DMS53 treated with DMSO at 0.1 percent for 48 hours (cell line): ENCODE measurements at regions not wholly inside any gene's neighbourhood (a gene's known extent, or its start where the extent isn't known, plus 50 kb on each side); places are given as distances from the start of the nearest gene placed in this dataset.

Experiments used
- DNase-seq: peaks from one replicate; lab custom pipeline; 2025; ENCODE audit not compliant: unreplicated experiment; lab: John Stamatoyannopoulos, UW

DNA sequence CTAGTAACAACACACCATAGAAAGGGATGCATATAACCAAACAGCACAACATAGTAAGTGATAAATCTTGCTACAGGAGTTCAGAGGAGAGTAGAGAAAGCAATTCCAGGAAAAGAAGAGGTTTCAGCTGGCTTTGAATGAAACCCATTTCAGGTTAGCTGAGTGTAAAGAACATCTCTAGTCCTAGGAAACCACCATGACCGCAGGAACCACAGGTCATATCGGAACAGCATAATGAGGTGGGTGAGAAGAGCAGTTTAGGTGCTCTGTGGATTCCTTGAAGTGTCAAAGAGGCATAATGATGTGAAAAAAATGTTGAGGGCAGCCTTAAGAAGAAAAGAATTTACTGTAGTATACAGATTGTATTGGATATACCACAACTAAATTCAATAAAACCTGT, 507.5 kb downstream of the MTRR start:
- DNase-seq: no peak

DNA sequence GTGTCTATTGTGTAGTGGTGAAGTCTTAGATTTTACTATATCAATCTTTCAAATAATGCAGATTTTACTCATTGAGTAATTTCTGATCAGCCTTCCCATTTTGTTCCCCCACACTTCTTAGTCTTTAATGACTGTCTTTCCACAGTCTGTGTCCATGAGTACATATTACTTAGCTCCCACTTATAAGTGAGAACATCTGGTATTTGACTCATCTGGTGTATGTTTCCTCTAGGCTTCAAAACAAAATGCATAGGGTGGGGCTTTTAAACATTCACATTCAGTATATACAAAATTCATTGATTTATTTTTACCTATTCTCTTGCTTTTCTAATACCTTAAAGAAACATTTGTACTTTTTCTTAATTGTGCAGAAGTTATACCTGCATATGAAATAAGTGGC, 513.0 kb downstream of the MTRR start:
- DNase-seq: no peak

DNA sequence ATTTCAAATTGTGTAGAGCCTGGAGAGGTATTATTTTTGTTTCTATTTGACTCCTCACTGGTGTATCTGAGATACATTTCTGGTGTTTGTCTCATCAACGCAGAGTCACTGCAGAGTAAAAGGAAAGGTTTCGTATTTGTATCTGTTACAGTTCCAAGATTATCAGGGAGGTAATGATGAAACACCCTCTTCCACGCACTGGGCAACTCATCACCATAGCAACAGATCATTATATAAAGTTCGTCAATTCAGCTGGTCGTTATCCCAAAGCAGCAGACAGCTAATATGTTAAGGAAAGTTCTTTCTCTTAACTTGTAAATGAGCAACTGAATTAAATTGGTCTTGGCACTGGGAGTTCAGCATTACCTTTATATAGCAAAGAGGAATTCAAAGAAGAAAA, 513.5 kb downstream of the MTRR start:
- no peak for DNase-seq

DNA sequence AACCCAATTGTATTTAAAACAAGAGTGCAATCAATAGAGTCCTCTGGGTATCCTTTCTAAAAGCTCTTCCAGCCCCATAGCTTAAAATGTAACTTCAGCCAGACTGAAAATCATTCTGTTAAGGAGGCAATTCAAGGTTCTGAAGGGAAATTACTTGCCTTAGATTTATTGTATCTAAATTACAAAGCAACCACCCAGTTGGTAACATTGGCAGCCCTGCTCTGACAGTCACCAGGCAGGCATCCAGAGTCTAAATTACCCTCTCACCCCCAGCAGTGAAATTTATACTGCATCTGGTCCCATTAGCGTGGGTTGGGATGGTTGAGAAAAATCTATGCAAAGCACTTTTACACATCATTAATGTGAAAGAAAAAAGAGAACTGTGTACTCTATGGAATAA, 514.7 kb downstream of the MTRR start:
- no peak for DNase-seq

DNA sequence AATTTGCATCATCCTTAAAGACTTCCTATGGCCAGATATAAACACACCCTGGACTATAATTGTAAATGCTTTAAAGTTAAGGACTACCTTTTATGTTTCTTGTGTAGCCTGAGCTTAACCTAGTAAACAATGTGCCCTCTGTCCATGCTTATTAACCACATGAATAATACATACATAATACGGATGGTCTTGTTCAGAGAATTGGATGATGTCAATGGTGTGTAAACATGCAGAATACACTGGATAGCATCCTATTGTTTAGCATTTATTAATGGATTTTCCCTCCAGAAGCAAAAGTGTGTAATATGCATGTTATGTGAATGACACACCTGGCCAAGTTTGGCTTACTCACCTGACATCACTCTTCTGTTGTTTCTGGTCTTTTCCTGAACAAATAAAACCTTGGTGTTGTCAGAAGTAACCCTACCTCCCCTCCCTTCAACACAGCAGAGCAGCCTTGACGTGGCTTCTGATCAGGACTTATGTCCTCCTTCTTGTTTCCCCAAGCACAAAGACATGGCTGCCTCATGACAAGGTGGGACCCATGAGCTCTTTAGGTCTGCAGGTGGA, 517.9 kb downstream of the MTRR start:
- DNase-seq: no peak

DNA sequence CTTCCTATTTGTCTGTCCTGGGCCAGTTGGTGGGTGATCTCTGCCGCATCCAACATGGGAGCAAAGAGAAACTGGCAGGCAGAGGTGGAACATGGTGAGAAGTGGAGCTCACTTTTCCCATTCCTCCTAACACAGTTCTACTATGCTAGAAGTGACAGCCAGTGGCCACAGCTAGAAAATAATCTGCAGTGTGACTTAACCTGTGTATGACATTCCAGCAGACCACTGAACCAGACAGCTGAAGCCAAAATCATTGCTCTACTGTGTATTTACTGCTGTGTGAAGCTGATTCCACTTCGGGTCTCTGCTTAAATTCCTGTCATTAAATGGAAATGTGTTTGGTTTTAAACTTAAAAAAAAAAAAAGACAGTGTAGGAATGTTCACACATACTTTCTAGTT, 523.0 kb downstream of the MTRR start:
- DNase-seq: no peak

DNA sequence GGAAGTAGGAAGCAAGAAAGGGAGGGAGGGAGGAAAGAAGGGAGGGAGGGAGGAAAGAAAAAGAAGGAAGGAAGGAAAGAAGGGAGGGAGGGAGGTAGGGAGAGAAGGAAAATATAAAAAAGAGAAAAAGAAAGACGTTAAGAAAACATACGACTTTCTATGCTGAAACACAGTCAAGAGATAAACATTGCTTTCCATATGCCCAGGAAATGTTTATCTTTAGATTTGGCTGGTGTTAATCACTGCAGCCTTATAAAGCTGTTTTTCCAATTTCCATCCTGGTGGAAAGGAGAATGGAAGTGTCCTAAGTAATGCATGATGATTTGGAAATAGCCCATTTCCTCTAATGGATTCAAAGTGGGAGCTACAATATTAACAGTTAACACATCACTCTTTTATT, 524.3 kb downstream of the MTRR start:
- no peak for DNase-seq

DNA sequence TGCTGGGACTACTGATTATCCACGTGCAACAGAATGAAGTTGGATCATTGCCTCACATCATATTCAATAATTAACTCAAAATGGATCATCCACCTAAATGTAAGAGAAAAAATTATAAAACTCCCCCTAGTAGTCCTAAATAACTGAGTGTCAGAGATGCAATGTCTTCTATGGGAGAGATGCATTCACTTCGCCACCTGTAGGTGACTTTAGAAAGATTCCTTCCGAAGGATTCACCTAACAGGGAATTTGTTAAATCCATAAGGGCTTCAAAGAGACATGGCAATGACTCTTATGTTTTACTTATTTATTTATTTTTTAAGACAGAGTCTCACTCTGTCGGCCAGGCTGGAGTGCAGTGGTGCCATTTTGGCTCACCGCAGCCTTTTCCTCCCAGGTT, 526.0 kb downstream of the MTRR start:
- DNase-seq: no peak

DNA sequence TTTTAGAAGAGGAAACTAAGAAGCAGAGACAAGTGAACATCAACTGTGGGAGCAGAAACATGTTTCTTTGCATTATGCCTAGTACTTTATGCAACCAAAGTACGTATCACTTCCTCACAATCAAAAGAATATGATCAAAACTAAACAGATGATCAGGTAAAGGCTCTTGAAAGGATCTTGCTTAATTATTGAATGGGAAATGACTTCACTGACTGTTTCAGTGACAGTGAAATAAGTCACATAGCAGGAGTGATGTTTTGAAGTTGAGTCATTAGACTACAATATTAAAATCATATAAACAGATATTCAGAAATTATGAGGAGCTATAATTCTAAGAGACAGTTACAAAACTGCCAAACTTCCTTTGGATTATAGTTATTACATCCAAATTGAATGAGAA, 527.3 kb downstream of the MTRR start:
- DNase-seq: no peak

DNA sequence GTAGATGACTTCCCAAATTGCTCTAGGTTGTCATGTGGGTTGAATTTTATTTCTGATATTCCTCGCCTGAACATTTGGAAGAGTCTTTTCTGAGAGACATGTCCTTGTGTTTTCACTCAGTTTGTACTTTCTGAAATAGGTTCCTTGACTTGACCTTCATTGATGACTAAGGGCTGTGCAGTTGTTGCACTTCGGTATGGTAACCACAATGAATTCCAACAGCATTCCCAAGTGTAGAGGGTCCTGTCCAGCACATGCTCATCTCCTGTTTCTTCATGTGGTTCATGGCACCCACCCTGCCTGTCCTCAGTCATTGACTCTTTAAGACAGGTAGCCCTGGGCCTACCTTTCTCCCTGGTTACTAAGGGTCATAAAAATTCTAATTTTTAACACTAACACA, 527.8 kb downstream of the MTRR start:
- DNase-seq: no peak

DNA sequence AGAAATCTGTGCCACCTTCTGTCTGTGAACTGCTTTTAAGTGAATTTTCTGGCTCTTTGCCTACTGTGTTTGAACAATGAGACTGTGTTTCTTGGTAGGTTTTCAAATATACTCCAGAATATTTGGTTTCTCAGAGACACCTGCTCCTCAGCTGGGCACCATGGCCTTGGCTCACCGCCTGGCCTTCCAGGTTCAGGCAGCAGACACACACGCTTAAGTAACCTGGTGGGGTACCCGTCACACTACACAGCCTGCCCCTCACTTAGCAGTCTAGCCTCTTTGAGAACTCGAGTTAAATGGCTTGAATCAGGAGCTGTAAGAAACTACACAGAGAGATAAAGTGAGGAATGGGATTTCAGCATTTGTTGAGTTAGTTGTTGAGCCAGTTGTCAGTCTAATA, 530.5 kb downstream of the MTRR start:
- no peak for DNase-seq

DNA sequence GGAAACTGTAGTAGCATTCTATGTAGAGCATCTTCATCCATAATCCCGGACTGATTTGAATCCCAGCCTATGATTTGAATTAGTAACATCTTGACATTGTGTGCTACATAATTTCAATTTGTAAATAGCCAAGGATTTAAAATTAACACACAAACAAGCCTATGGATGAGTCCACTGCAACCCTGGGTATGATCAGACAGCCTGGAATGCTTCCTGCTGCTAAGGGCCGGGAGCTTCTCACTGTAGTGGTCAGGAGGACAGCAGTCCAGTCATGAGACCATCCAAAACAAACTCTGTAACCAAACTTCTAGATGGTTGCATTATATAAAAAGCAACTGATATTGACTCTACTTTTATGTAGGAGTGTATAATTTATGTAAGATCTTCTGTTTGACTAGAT, 539.3 kb downstream of the MTRR start:
- DNase-seq: no peak

DNA sequence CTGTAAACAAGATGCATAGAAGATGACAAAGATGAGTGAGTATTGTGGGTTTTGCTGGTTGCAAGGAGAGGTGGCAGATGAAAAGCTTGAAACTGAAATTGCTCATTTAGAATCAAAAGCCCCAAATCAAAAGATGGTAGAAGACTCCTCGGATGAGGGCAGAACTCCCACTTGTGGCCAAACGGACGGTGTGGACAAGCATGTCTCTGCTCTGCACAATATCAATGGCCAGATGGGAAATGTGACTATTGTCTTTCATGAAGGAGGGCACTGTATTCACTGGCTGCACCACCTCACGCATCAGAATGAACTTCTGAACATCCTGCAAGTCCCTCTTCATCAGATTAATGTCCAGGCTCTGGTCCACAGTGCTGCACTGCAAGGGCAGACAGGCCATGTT, 541.7 kb downstream of the MTRR start:
- DNase-seq: no peak

DNA sequence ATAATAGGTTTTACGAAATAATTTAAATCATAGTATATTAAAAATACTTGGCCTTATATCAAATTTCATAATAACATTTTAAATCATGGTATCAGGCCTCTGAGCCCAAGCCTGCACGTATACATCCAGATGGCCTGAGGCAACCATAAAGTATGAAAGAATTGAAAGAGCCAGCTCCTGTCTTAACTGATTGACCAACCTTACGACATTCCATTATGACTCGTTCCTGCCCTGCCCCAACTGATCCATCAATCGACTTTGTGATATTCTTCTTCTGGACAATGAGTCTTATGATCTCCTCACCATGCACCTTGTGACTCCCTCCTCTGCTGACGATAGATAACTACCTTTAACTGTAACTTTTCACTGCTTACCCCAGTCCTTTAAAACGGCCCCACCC, 545.0 kb downstream of the MTRR start:
- no peak for DNase-seq

DNA sequence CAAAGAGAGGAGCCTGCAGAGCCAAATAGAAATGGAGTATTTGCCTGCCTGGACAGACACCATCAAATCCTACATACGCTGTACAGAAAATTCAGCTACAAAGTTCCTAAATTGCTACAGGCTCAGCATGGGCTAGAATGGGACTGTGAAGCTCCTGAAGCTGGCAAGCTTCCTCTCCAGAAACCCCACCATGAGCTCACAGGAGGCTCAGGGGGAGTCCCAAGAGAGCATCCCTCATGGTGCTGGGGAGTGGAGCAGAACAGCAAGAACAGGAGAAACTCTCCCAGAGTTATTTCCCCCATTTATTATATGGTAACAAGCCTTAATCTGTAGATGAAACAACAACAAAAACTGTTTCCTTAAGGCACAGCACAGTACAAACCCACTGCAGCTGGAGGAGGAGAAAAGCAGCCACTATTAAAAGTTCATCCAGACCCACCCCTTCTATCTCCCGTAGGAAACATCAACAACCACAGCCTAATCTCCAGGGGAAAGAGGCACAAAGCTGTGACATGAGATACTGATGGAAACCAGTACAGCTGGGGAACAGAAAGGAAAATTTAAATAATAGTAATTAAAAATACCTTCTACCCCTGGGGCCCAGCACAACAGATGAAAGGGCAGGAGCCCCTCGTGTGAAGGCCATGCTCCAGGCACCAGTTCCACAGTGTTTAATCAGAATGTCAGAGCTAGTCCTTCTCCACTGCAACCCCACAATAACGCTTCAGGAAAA, 548.5 kb downstream of the MTRR start:
- no peak for DNase-seq

DNA sequence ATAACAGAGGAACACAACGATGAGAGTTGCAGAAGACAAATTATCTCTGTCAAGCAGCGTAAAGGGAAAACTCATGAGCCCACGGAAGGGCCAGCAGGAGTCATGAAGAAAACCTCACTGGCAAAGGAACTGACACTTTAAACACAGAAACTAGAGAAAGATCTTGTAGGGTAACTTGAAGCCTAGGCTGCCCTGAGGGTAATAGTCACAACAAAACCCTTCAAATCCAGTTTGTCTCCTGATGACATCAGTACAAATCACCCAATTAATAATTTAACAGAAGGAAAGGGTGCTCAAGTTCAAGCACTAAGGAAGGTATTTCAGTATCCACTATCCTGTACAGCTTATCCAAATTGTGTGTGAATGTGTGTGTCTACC, 549.1 kb downstream of the MTRR start:
- DNase-seq: no peak

DNA sequence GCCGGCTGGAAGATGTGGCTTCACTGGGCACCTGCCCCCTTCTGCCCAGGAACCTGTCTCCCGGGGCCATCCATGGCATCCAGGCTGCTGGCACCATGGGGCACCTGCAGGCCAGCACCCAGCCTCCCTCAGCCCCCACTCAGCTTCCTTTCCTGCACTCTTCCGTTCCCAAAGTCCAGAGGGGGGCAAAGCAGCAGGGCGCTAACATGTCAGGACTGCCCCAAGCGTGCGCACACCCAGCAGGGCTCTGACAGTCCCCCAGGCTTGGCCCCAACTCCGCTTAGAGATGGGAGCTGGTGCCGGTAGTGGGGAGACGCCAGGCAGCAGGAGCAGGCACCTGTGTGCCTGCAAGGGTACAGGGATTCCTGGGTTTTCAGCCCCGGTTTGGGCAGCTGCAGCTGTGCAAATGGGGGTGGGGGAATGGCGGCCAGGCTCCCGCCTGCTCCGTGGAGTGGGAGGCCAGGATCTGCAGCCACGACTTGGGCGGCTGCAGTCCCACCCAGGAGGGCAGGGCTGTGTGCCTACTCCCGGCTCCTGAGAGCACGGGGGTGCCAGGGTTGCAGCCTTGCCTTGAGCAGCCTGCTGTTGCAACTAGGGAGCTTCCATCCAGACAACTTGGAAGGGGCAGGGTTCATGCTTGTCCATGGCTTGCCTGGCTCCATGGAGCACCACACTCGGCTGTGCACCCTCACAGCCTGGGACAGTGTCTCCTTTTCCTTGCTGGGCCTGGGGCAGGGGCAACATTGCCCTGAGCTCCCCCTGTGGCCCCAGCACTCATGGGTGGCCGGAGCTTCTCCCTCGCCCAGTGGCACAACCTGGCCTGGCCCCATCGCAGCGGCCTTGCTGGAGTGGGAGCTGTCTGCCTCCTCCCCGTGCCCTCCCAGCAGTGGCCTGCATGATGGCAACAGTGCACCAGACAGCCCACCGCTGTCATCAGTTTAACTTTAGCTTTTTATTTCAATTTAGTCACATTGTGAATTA, 561.1 kb downstream of the MTRR start:
- DNase-seq: no peak

DNA sequence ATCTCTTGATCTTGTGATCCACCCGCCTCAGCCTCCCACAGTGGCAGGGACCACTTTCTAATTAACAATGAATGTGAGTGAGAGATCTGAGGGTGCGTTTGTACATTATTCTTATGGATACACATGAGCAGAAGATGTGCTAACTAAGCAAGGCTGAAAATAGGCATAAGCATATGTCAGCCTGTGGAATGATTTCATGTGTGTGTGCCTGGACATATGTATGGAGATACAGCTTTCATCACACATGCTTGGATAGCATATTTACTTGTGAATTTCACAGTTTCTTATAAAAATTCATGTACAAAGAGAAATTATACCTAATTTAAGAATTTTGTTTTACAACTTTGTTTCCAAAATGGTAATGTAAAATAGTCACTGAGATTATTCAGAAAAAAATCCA, 565.6 kb downstream of the MTRR start:
- DNase-seq: no peak

DNA sequence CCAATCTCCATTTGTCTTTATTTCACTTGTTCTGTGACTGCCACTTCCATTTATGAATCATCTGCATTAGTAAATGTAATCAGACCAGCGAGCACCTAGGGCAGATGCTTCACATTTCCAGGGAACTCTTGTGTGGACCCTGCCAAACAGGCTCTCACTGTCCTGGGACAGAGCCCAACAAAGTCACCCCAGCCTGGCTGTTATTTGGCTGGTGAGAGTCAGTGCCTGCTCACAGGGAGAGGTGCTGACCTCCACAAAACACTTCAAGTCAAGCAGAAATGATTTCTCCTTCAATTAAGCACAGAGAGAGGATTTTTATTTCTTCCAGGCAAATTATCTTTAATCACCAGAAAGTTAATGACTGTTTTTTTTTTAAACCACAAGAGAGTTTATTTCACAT, 568.0 kb downstream of the MTRR start:
- DNase-seq: no peak

DNA sequence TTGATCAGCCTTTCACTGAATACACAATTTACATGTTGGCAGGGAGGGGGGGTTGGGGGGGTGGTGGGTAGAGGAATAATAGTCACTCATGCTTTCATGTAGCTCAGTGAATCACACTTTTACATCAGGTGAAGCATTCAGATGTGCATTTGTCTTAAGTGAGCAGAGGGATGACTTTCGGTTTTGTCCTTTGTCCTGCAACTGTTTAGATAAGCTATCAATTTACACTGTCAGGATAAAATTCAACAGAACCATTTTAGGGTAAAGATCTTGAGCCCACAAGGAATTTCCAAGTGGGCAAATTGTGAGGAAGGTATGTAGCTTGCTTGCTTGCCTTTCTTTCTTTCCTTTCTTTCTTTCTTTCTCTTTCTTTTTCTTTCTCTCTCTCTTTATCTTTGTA, 576.2 kb downstream of the MTRR start:
- DNase-seq: no peak

DNA sequence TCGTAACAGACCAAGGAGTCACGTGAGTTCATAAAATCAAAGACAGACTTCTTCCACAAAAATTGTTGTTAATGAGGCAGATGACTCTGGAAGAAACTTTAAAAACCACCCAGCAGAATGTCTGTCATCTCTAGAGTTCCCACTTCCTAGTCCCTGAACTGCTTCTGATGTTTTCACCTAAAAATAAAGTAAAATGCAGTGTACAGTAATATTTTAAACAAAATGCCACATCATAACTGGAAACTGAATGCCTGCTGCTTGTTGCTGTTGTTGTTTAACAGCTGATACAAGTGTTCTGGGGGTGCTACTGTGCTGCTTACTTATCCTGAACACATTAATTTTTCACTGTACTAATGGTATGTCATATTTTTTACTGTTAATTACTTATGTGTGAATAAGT, 577.2 kb downstream of the MTRR start:
- DNase-seq: no peak

DNA sequence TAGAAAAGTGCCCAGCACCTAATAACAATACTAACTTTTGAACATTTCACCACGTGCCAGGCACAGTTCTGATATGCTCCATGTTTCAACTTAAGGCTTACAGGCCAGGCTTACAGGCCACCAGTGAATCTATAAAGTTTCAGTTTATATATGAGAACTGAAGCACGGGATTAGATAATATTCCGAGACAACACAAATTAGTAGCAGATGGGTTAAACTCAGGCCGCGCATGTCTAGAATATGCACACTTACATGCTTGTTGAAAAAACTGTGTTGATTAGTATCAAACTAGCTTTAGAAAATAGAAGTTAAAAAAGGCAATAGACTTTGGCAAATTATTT, 587.9 kb downstream of the MTRR start:
- DNase-seq: no peak
